Esophagus muscularis mucosa (tissue), 4 donors: ENCODE measurements at regions not wholly inside any gene's neighbourhood (a gene's known extent, or its start where the extent isn't known, plus 50 kb on each side); places are given as distances from the start of the nearest gene placed in this dataset.

Source experiments
- DNase-seq: peaks from one replicate; pipeline ENCODE4 v3.0.0-alpha.2; 2017; ENCODE audit errors: extremely low spot score
- H3K27ac ChIP-seq, 4 donors: fragments of 200-600 bp; sonication (generic); replicated peaks in 1 of 4; 1 replicate in 3 of 4; 2 replicates in 1 of 4; pipeline ENCODE4 v1.5.1; 2016 to 2019; ENCODE audit warnings: mild to moderate bottlenecking in 1 of 4
- H3K27me3 ChIP-seq, 4 donors: fragments of 200-600 bp; sonication (generic); one replicate each; pipeline versions ENCODE4 v1.5.1 to v1.6.0; 2016 to 2019
- H3K36me3 ChIP-seq, 4 donors: fragments of 200-600 bp; sonication (generic); one replicate each; pipeline ENCODE4 v1.5.1; 2016 to 2019
- H3K4me1 ChIP-seq, 4 donors: fragments of 200-600 bp; sonication (generic); one replicate each; pipeline ENCODE4 v1.5.1; 2016 to 2019
- H3K4me3 ChIP-seq, 4 donors: fragments of 200-600 bp; sonication (generic); 1 replicate in 2 of 4; 2 replicates in 2 of 4; pipeline ENCODE4 v1.5.1; 2016 to 2019; ENCODE audit warnings: mild to moderate bottlenecking in 4 of 4, moderate library complexity in 1 of 4
- H3K9me3 ChIP-seq, 4 donors: fragments of 200-600 bp; sonication (generic); 1 replicate in 3 of 4; 2 replicates in 1 of 4; pipeline ENCODE4 v1.5.1; 2016 to 2019
- EP300 ChIP-seq: sonication (generic); formaldehyde crosslinking; IDR thresholded peaks from one replicate; pipeline ENCODE4 v1.6.1; 2017; ENCODE audit warnings: antibody characterized with exemption
- POLR2A ChIP-seq: fragments of 450-650 bp; IDR thresholded peaks from one replicate; pipeline ENCODE4 v1.6.1; 2017; ENCODE audit warnings: antibody characterized with exemption, moderate library complexity, mild to moderate bottlenecking, low read depth
- POLR2AphosphoS5 ChIP-seq, 2 donors: sonication (generic); formaldehyde crosslinking; IDR thresholded peaks; one replicate each; pipeline ENCODE4 v1.6.1; 2017; ENCODE audit warnings: antibody characterized with exemption in 2 of 2
- WGBS: methylation state at CpG from one replicate; pipeline ENCODE4 v1.1.5; 2018; 5-methylcytosine and 5-hydroxymethylcytosine counted together
- intact Hi-C: fragments of 100-400 bp; cut with DNase I; formaldehyde crosslinking; loops from one replicate; pipeline ENCODE4 v1.15.1; 2023
- TF ChIP-seq, protein P1 (sequence below), 3 experiments: fragments of 200-600 bp in 2 of 3; fragments of 450-650 bp in 1 of 3; sonication (generic) in 2 of 3; IDR thresholded peaks; one replicate each; pipeline ENCODE4 v1.5.1; 2017 to 2019; ENCODE audit warnings: antibody characterized with exemption in 3 of 3, mild to moderate bottlenecking in 2 of 3, moderate library complexity in 1 of 3

DNA sequence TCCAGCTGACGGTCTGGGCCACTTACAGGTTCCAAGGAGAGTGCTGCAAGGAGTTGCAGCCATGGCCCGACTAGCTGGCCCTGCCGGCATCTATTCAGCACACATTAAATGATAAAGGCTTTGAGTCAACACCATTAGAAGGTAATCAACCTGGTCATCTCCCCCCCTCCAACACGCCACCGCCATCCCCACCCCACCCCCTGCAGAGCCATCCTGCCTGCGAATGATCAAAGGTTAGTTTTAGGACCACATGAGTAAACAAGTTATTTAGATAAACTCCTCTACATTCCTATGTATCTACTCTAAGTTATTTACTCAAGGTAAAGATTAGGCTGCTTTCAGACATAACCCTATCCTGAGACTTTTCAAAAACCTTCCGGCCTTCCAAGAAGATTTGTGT lies 349.3 kb upstream of the SLC39A10 start:
- no peak for DNase-seq
- no peak overlapping the region for H3K4me3 ChIP-seq
- H3K27me3 ChIP-seq: no peaks in the 10 kb centered on the region
- H3K27ac ChIP-seq: no peak overlapping the region
- no peaks in the 10 kb centered on the region for H3K9me3 ChIP-seq
- 71% methylated on average over 7 of the region's 7 CpGs for WGBS
- H3K4me1 ChIP-seq: no peaks in the 10 kb centered on the region
- intact Hi-C loops: no loop called here
- TF ChIP-seq POLR2A: no peak
- TF ChIP-seq POLR2AphosphoS5 (IDR thresholded peaks at IDR 0.05): no peak
- no peak for TF ChIP-seq EP300
- TF ChIP-seq, protein P1, sequence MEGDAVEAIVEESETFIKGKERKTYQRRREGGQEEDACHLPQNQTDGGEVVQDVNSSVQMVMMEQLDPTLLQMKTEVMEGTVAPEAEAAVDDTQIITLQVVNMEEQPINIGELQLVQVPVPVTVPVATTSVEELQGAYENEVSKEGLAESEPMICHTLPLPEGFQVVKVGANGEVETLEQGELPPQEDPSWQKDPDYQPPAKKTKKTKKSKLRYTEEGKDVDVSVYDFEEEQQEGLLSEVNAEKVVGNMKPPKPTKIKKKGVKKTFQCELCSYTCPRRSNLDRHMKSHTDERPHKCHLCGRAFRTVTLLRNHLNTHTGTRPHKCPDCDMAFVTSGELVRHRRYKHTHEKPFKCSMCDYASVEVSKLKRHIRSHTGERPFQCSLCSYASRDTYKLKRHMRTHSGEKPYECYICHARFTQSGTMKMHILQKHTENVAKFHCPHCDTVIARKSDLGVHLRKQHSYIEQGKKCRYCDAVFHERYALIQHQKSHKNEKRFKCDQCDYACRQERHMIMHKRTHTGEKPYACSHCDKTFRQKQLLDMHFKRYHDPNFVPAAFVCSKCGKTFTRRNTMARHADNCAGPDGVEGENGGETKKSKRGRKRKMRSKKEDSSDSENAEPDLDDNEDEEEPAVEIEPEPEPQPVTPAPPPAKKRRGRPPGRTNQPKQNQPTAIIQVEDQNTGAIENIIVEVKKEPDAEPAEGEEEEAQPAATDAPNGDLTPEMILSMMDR (IDR thresholded peaks at IDR 0.05): no peak
- H3K36me3 ChIP-seq: no peaks in the 10 kb centered on the region

DNA sequence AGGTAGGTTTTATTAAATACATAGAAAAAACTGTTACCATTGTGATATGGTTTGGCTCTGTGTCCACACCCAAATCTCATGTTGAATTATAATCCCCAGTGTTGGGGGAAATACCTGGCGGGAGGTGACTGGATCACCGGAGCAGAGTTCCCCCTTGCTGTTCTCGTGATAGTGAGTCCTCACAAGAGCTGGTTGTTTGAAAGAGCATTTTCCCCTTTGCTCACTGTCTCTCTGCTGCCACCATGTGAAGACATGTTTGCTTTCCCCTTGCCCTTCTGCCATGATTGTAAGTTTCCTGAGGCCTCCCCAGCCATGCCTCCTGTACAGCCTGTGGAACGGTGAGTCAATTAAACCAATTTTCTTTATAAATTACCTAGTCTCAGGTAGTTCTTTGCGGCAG lies 352.7 kb upstream of the SLC39A10 start:
- intact Hi-C loops: no loop called here
- TF ChIP-seq POLR2AphosphoS5 (IDR thresholded peaks at IDR 0.05): no peak
- TF ChIP-seq, protein P1 (IDR thresholded peaks at IDR 0.05): no peak
- TF ChIP-seq POLR2A: no peak
- no peak for TF ChIP-seq EP300
- no peak overlapping the region for H3K4me3 ChIP-seq
- H3K9me3 ChIP-seq: no peaks in the 10 kb centered on the region
- no peaks in the 10 kb centered on the region for H3K36me3 ChIP-seq
- no peak for DNase-seq
- 83% methylated on average over 5 of the region's 5 CpGs for WGBS
- H3K4me1 ChIP-seq: no peaks in the 10 kb centered on the region
- H3K27ac ChIP-seq: no peak overlapping the region
- no peaks in the 10 kb centered on the region for H3K27me3 ChIP-seq

DNA sequence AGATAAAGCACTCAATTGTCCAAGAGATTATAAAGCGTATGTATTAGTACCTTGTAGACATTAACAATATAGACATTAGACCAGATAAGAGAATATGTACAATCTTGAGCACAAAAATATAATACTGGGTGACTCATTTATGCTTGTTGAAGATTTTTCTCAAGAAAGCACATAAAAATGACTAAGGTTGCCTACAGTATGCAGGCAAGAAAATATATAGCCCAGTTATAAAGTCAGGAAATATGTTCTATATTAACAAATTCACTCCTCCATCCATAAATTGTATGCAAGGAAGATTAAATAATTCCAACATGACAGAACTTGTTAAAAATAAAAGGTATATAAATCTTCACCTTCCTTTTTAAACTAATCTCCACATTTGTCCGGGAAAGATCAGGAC lies 356.4 kb upstream of the SLC39A10 start:
- DNase-seq: no peak
- Histone ChIP-seq H3K27ac (no peak overlapping the region), H3K27me3 (no peaks in the 10 kb centered on the region), H3K4me3 (no peak overlapping the region), H3K9me3 (no peaks in the 10 kb centered on the region), H3K36me3 (no peaks in the 10 kb centered on the region), H3K4me1 (no peaks in the 10 kb centered on the region)
- WGBS: 86% methylated on average over 2 of the region's 2 CpGs
- TF ChIP-seq EP300: no peak
- TF ChIP-seq POLR2AphosphoS5 (IDR thresholded peaks at IDR 0.05): no peak
- TF ChIP-seq, protein P1 (IDR thresholded peaks at IDR 0.05): no peak
- TF ChIP-seq POLR2A: no peak
- intact Hi-C loops: no loop called here

DNA sequence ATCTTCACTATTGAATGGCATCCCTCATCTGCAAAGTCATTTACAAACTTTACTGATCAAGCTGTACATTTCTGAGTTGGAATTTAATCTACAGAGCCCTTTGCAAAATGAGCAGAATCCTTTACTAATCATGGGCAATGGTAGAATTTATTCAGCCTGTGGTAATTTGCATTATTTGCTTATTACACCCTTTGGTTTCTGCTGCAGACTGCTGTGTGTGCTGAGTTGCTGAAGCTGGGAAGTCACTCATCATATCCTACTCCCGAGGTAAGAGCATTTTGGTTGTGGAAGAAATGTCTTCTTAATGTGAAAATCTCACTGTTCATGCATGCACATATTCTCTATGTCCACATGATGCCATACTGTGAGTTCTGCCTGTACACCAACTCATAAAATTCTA lies 357.4 kb upstream of the SLC39A10 start:
- Histone ChIP-seq H3K27ac (no peak overlapping the region), H3K4me3 (no peak overlapping the region), H3K36me3 (no peaks in the 10 kb centered on the region), H3K9me3 (peaks cover 0 to 5% (median under 1%) of the 10 kb centered on the region in 4 donors), H3K27me3 (no peaks in the 10 kb centered on the region), H3K4me1 (no peaks in the 10 kb centered on the region)
- DNase-seq: no peak
- 53% methylated on average over 1 of the region's 1 CpG for WGBS
- TF ChIP-seq EP300 (no peak), POLR2AphosphoS5 (IDR thresholded peaks at IDR 0.05) (no peak), POLR2A (no peak)
- TF ChIP-seq, protein P1 (IDR thresholded peaks at IDR 0.05): no peak
- intact Hi-C loops: no loop called here

DNA sequence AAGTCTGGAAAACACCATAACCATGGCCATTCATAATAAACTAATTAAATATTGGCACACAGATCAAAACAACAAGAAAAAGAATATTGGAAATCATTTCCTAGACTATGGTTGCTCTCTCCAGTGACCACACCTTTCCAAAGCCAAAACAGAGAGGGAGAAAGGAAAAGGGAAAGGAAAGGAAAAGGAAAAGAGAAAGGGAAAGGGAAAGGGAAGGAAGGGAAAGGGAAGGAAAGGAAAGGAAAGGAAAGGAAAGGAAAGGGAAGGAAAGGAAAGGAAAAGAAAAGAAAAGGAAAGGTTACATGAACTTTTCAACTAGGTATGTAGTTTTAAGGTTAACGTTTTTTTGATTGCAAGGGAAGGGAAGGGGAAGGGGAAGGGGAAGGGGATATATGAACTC lies 360.5 kb upstream of the SLC39A10 start:
- WGBS: 62% methylated on average over 1 of the region's 1 CpG
- H3K4me1 ChIP-seq: no peaks in the 10 kb centered on the region
- H3K27me3 ChIP-seq: no peaks in the 10 kb centered on the region
- no peaks in the 10 kb centered on the region for H3K36me3 ChIP-seq
- peaks cover 0 to 11% (median 2%) of the 10 kb centered on the region in 4 donors for H3K9me3 ChIP-seq
- DNase-seq: no peak
- intact Hi-C loops: no loop called here
- no peak overlapping the region for H3K27ac ChIP-seq
- TF ChIP-seq POLR2A (no peak), EP300 (no peak), POLR2AphosphoS5 (IDR thresholded peaks at IDR 0.05) (no peak)
- TF ChIP-seq, protein P1 (IDR thresholded peaks at IDR 0.05): no peak
- H3K4me3 ChIP-seq: no peak overlapping the region
